ENCODE measurements at regions not wholly inside any gene's neighbourhood (a gene's known extent, or its start where the extent isn't known, plus 50 kb on each side); places are given as distances from the start of the nearest gene placed in this dataset.

- no peaks in the 10 kb centered on the region for H3K79me1 ChIP-seq (ENCODE audit: low read depth, low read length)
- H3K56ac ChIP-seq (replicated peaks; ENCODE audit: insufficient read length, low read depth, low read length) = no peak overlapping the region
- no peaks in the 10 kb centered on the region for H3K9me3 ChIP-seq (ENCODE audit: insufficient read depth in 2 of 2, low read depth in 1 of 2, low read length in 1 of 2)
- no peak overlapping the region for H2BK120ac ChIP-seq (replicated peaks; ENCODE audit: low read depth, low read length)
- H4K8ac ChIP-seq (ENCODE audit: extremely low read depth, insufficient read depth, low read length) = no peak overlapping the region
- H2AK5ac ChIP-seq (ENCODE audit: low read depth, low read length) = no peak overlapping the region
- H3K27me3 ChIP-seq (replicated peaks in 1 of 4; ENCODE audit: control insufficient read depth in 3 of 4, extremely low read depth in 1 of 4, insufficient read depth in 3 of 4, low read length in 3 of 4) = no peaks in the 10 kb centered on the region
- H3K18ac ChIP-seq (ENCODE audit: extremely low read depth, low read length) = no peak overlapping the region
- H2BK15ac ChIP-seq (ENCODE audit: low read length) = no peak overlapping the region
- H3K4me3 ChIP-seq (ENCODE audit: extremely low read depth in 1 of 4, insufficient read depth in 2 of 4, low read depth in 3 of 4, low read length in 4 of 4) = no peak overlapping the region
- no peaks in the 10 kb centered on the region for H3K23me2 ChIP-seq (ENCODE audit: low read depth, low read length)
- no peak overlapping the region for H2AFZ ChIP-seq (ENCODE audit: low read length)
- H3K4me2 ChIP-seq (ENCODE audit: insufficient read depth in 1 of 2, low read depth in 2 of 2, low read length in 2 of 2) = no peak overlapping the region
- no peak overlapping the region for H4K5ac ChIP-seq (ENCODE audit: insufficient read length, low read depth, low read length)
- H3K27ac ChIP-seq (ENCODE audit: low read depth, low read length) = no peak overlapping the region
- H2BK12ac ChIP-seq (ENCODE audit: low read depth, low read length) = no peak overlapping the region
- 94% methylated on average over 1 of the region's 1 CpG; no CpG with 5 or more reads in 1 of the 2 experiments for WGBS, 2 experiments (ENCODE audit: extremely low coverage in 1 of 2, insufficient coverage in 1 of 2, insufficient read length in 1 of 2, insufficient replicate concordance in 2 of 2, low coverage in 1 of 2, low lambda C conversion rate in 2 of 2, missing lambda C conversion rate in 1 of 2)
- no peak overlapping the region for H3K4ac ChIP-seq (replicated peaks; ENCODE audit: insufficient read length, low read depth, low read length)
- no peaks in the 10 kb centered on the region for H3K36me3 ChIP-seq (ENCODE audit: control insufficient read depth in 2 of 4, insufficient read depth in 4 of 4, low read length in 3 of 4)
- H3K79me2 ChIP-seq (ENCODE audit: control insufficient read depth in 1 of 2, insufficient read depth in 2 of 2, low read length in 2 of 2) = no peaks in the 10 kb centered on the region
- TF ChIP-seq BACH1 (IDR thresholded peaks at IDR 0.05; ENCODE audit: low read length) = no peak
- no peak for TF ChIP-seq RBBP5 (IDR thresholded peaks at IDR 0.05; ENCODE audit: borderline replicate concordance, low read depth, low read length)
- no peak overlapping the region for H3K14ac ChIP-seq (ENCODE audit: insufficient read length)
- peaks cover 0 to 3% (median 0%) of the 10 kb centered on the region in 4 experiments; a peak in 1 of 7 replicates for H3K4me1 ChIP-seq (replicated peaks in 1 of 4; ENCODE audit: control insufficient read depth in 3 of 4, insufficient read depth in 4 of 4, low read length in 3 of 4)
- H2BK20ac ChIP-seq (ENCODE audit: low read length) = no peak overlapping the region
- DNase-seq (ENCODE audit: low read depth in 1 of 2, low spot score in 2 of 2) = no peak
- ChIA-PET POLR2A (ENCODE audit: partially characterized antibody) (no interaction called here), CTCF (ENCODE audit: partially characterized antibody) (no interaction called here)
- no peak for FAIRE-seq
- H3K9ac ChIP-seq (replicated peaks in 1 of 4; ENCODE audit: extremely low read depth in 1 of 4, low read depth in 3 of 4, low read length in 3 of 4) = no peak overlapping the region
- H3K23ac ChIP-seq (ENCODE audit: insufficient read length) = no peak overlapping the region
- no peak overlapping the region for H2BK5ac ChIP-seq (ENCODE audit: low read depth, low read length)
- no peaks in the 10 kb centered on the region for H4K20me1 ChIP-seq (replicated peaks in 1 of 2; ENCODE audit: control insufficient read depth in 1 of 2, insufficient read depth in 2 of 2, low read length in 2 of 2)
- H4K91ac ChIP-seq (replicated peaks; ENCODE audit: insufficient read length, low read length) = no peak overlapping the region
Observed at GRCh38 chr4:162364651-162365050, 200.9 kb upstream of the FSTL5 start.

Measured in H1 (cell line).